Right lobe of liver (tissue), 6 donors: ENCODE measurements at regions not wholly inside any gene's neighbourhood (a gene's known extent, or its start where the extent isn't known, plus 50 kb on each side); places are given as distances from the start of the nearest gene placed in this dataset.

ENCODE experiments used
- ATAC-seq, 4 donors: fragments of 200-7000 bp; cut with Tn5 transposase; one replicate each; pipeline ENCODE4 v1.9.1; 2020; ENCODE audit warnings: mild to moderate bottlenecking in 4 of 4, moderate library complexity in 4 of 4
- DNase-seq, 3 donors: peaks; one replicate each; pipeline ENCODE4 v3.0.0-alpha.2; 2020
- H3K27ac ChIP-seq, 3 donors: fragments of 200-600 bp; one replicate each; pipeline ENCODE4 v1.8.0; 2022
- H3K27me3 ChIP-seq, 2 donors: fragments of 200-600 bp; one replicate each; pipeline ENCODE4 v1.8.0; 2022
- H3K36me3 ChIP-seq, 4 donors: fragments of 200-600 bp; sonication (generic) in 1 of 4; one replicate each; pipeline versions ENCODE4 v1.5.1 to v1.8.0; 2017 to 2022; ENCODE audit warnings: control low read depth in 1 of 4
- H3K4me1 ChIP-seq, 4 donors: fragments of 200-600 bp; sonication (generic) in 1 of 4; one replicate each; pipeline versions ENCODE4 v1.5.1 to v1.8.0; 2017 to 2022; ENCODE audit warnings: control low read depth in 1 of 4
- H3K4me3 ChIP-seq, 3 donors: fragments of 200-600 bp; one replicate each; pipeline ENCODE4 v1.8.0; 2022
- H3K9me3 ChIP-seq, 4 donors: fragments of 200-600 bp; sonication (generic) in 1 of 4; one replicate each; pipeline versions ENCODE4 v1.5.1 to v1.8.0; 2017 to 2022; ENCODE audit warnings: control low read depth in 1 of 4
- CTCF ChIP-seq, 4 donors: fragments of 200-600 bp in 3 of 4; fragments of 450-650 bp in 1 of 4; IDR thresholded peaks; one replicate each; pipeline versions ENCODE4 v1.5.1 to v1.8.0; 2016 to 2022; ENCODE audit warnings: antibody characterized with exemption in 4 of 4, mild to moderate bottlenecking in 2 of 4
- POLR2A ChIP-seq: fragments of 450-650 bp; IDR thresholded peaks from one replicate; pipeline ENCODE4 v1.6.1; 2017; ENCODE audit warnings: antibody characterized with exemption, mild to moderate bottlenecking
- WGBS: methylation state at CpG from one replicate; pipeline ENCODE4 v1.1.6; 2018; ENCODE audit warnings: low coverage, low lambda C conversion rate; ENCODE audit not compliant: insufficient coverage; ENCODE audit errors: missing lambda C conversion rate; 5-methylcytosine and 5-hydroxymethylcytosine counted together
- intact Hi-C, 2 donors: fragments of 100-400 bp; cut with DNase I; formaldehyde crosslinking; loops; one replicate each; pipeline versions ENCODE4 v1.11.2 to v1.14.1; 2022
- donor health status: DM: no; HTN: yes; CAD: no.
- donor health status: DM: no; HTN: no; CAD: no.
- donor health status: DM: no; HTN: no; CAD: no.
- donor health status: DM: no; HTN: yes; CAD: no.
- donor health status: DM: no; HTN: yes; CAD: no.

- Histone ChIP-seq H3K4me3 (no peak overlapping the region), H3K27me3 (no peaks in the 10 kb centered on the region), H3K36me3 (no peaks in the 10 kb centered on the region), H3K27ac (no peak overlapping the region), H3K4me1 (no peaks in the 10 kb centered on the region), H3K9me3 (no peaks in the 10 kb centered on the region)
- DNase-seq = no peak
- 37% methylated on average over 2 of the region's 2 CpGs for WGBS
- intact Hi-C loops = no loop called here
- no peak for ATAC-seq
- TF ChIP-seq POLR2A = no peak
- no peak for TF ChIP-seq CTCF (IDR thresholded peaks at IDR 0.05)
Measured at GRCh38 chr5:14977058-14977685, 105.6 kb upstream of the ANKH start.

- TF ChIP-seq CTCF (IDR thresholded peaks at IDR 0.05) (no peak), POLR2A (no peak)
- no peak overlapping the region for H3K27ac ChIP-seq
- no peaks in the 10 kb centered on the region for H3K36me3 ChIP-seq
- no peaks in the 10 kb centered on the region for H3K9me3 ChIP-seq
- 86% methylated on average over 7 of the region's 7 CpGs for WGBS
- no peaks in the 10 kb centered on the region for H3K27me3 ChIP-seq
- intact Hi-C loops = no loop called here
- H3K4me1 ChIP-seq = no peaks in the 10 kb centered on the region
- ATAC-seq (no peak), DNase-seq (no peak)
- no peak overlapping the region for H3K4me3 ChIP-seq
Measured at GRCh38 chr5:14976486-14976885, 104.9 kb upstream of the ANKH start.

GRCh38 chr5:14971873-14972272, 100.3 kb upstream of the ANKH start:
- intact Hi-C loops = no loop called here
- Histone ChIP-seq H3K4me1 (no peaks in the 10 kb centered on the region), H3K4me3 (no peak overlapping the region), H3K36me3 (no peaks in the 10 kb centered on the region), H3K27ac (no peak overlapping the region), H3K9me3 (no peaks in the 10 kb centered on the region), H3K27me3 (no peaks in the 10 kb centered on the region)
- DNase-seq (no peak), ATAC-seq (no peak)
- whole genome bisulfite sequencing = 85% methylated on average over 3 of the region's 3 CpGs
- TF ChIP-seq CTCF (IDR thresholded peaks at IDR 0.05) (no peak), POLR2A (no peak)

GRCh38 chr5:14968796-14969195, 97.2 kb upstream of the ANKH start:
- H3K4me1 ChIP-seq = no peaks in the 10 kb centered on the region
- H3K27ac ChIP-seq = no peak overlapping the region
- no peak overlapping the region for H3K4me3 ChIP-seq
- intact Hi-C loops = no loop called here
- no peaks in the 10 kb centered on the region for H3K9me3 ChIP-seq
- DNase-seq (no peak), ATAC-seq (no peak)
- no peak for TF ChIP-seq POLR2A
- no peaks in the 10 kb centered on the region for H3K27me3 ChIP-seq
- H3K36me3 ChIP-seq = no peaks in the 10 kb centered on the region

- ATAC-seq (no peak), DNase-seq (no peak)
- Histone ChIP-seq H3K27ac (no peak overlapping the region), H3K4me1 (no peaks in the 10 kb centered on the region), H3K27me3 (no peaks in the 10 kb centered on the region), H3K36me3 (no peaks in the 10 kb centered on the region), H3K9me3 (no peaks in the 10 kb centered on the region), H3K4me3 (no peak overlapping the region)
- intact Hi-C loops = no loop called here
- 71% methylated on average over 6 of the region's 6 CpGs for WGBS
- TF ChIP-seq CTCF (IDR thresholded peaks at IDR 0.05) = no peak
Measured at GRCh38 chr5:14967166-14967565, 95.6 kb upstream of the ANKH start.
